PC-9 (cell line): ENCODE measurements at regions not wholly inside any gene's neighbourhood (a gene's known extent, or its start where the extent isn't known, plus 50 kb on each side); places are given as distances from the start of the nearest gene placed in this dataset.
A peak's percentile ranks its signal among the peaks of the same experiment; 100 is the strongest.
"Not testable (repeated sequence)": the region's sequence is repeated elsewhere in the genome, so short reads cannot be mapped to it uniquely, and the experiment has no call there.

Experiments used
- BruUV-seq: library from RNA; stranded (reverse); fragments of 400-500 nt; replicated peaks from 2 replicates; lab custom pipeline; 2021; lab: Mats Ljungman, UMichigan
- CTCF ChIA-PET: fragments of 300-600 bp; sonication (Branson Sonifier 250); formaldehyde crosslinking; loops from one replicate; lab custom pipeline; 2022; ENCODE audit warnings: antibody characterized with exemption; lab: Charles Lee
- POLR2A ChIA-PET: fragments of 300-600 bp; sonication (Branson Sonifier 250); formaldehyde crosslinking; loops from one replicate; lab custom pipeline; 2022; ENCODE audit warnings: antibody characterized with exemption; ENCODE audit not compliant: unreplicated experiment; lab: Charles Lee
- DNase-seq, 2 experiments: peaks; one replicate each; pipeline versions ENCODE4 v3.0.0 to v3.0.0-alpha.2; 2015 to 2022; ENCODE audit warnings: mixed read lengths in 1 of 2
- H2AFZ ChIP-seq: fragments of 200-600 bp; sonication (generic); 2 replicates; pipeline ENCODE4 v1.8.1; 2017; ENCODE audit warnings: antibody characterized with exemption
- H3F3A ChIP-seq: fragments of 200-600 bp; sonication (generic); 2 replicates; pipeline ENCODE4 v1.8.1; 2017; ENCODE audit warnings: antibody characterized with exemption, mild to moderate bottlenecking, low read depth; ENCODE audit not compliant: insufficient read depth
- H3K27ac ChIP-seq: fragments of 200-600 bp; sonication (generic); 2 replicates; pipeline ENCODE4 v1.6.1; 2016; ENCODE audit warnings: mixed run types
- H3K27me3 ChIP-seq: fragments of 200-600 bp; sonication (generic); 2 replicates; pipeline ENCODE4 v1.6.1; 2016; ENCODE audit warnings: low read depth, mixed run types; ENCODE audit not compliant: insufficient read depth
- H3K36me3 ChIP-seq: fragments of 200-600 bp; sonication (generic); 2 replicates; pipeline ENCODE4 v1.6.1; 2016; ENCODE audit warnings: low read depth, mixed run types
- H3K4me1 ChIP-seq: fragments of 200-600 bp; sonication (generic); replicated peaks from 2 replicates; pipeline ENCODE4 v1.6.1; 2016; ENCODE audit warnings: mixed run types; ENCODE audit not compliant: insufficient read depth
- H3K4me2 ChIP-seq: fragments of 200-600 bp; sonication (generic); 2 replicates; pipeline ENCODE4 v1.6.1; 2017; ENCODE audit warnings: mixed run types
- H3K4me3 ChIP-seq: fragments of 200-600 bp; sonication (generic); 2 replicates; pipeline ENCODE4 v1.6.1; 2016; ENCODE audit warnings: mixed run types
- H3K79me2 ChIP-seq: fragments of 200-600 bp; sonication (generic); 2 replicates; pipeline ENCODE4 v1.6.1; 2017; ENCODE audit warnings: low read depth, mixed run types
- H3K9me2 ChIP-seq: fragments of 200-600 bp; sonication (generic); 2 replicates; pipeline ENCODE4 v1.8.1; 2017; ENCODE audit warnings: mild to moderate bottlenecking; ENCODE audit not compliant: insufficient read depth
- H3K9me3 ChIP-seq: fragments of 200-600 bp; sonication (generic); 2 replicates; pipeline ENCODE4 v1.8.1; 2016; ENCODE audit warnings: low read depth; ENCODE audit not compliant: insufficient read depth
- H4K20me1 ChIP-seq: fragments of 200-600 bp; sonication (generic); 2 replicates; pipeline ENCODE4 v1.8.1; 2017; ENCODE audit not compliant: insufficient read depth
- CTCF ChIP-seq: fragments of 200-600 bp; sonication (generic); conservative IDR thresholded peaks from 2 replicates; pipeline ENCODE4 v1.6.1; 2017; ENCODE audit warnings: mixed run types, antibody characterized with exemption, mild to moderate bottlenecking, moderate library complexity
- EZH2 ChIP-seq: fragments of 200-600 bp; sonication (generic); IDR thresholded peaks from 2 replicates; pipeline ENCODE4 v1.8.0; 2017; ENCODE audit warnings: antibody characterized with exemption, low read depth
- intact Hi-C: fragments of 100-400 bp; cut with micrococcal nuclease; formaldehyde crosslinking; loops from one replicate; pipeline ENCODE4 v1.10.0; 2022; ENCODE audit not compliant: unreplicated experiment

GRCh38 chr1:232127190-232127589 is 500.6 kb downstream of the DISC1 start:
- no peaks in the 10 kb centered on the region for H3F3A ChIP-seq
- H3K9me3 ChIP-seq, result no peaks in the 10 kb centered on the region
- no peak overlapping the region for H2AFZ ChIP-seq
- no peaks in the 10 kb centered on the region; the same call in 1 of the 2 replicates for H3K9me2 ChIP-seq
- intact Hi-C loops, result no loop called here
- no peak overlapping the region for H3K4me2 ChIP-seq
- no peaks in the 10 kb centered on the region for H4K20me1 ChIP-seq
- CTCF ChIA-PET, result no interaction called here
- H3K27me3 ChIP-seq, result no peaks in the 10 kb centered on the region
- POLR2A ChIA-PET, result interaction anchor here (0.9 kb wide), 1 partner anchor 12 kb away, joined by 4 read pairs; no protein-coding TSS in a partner anchor
- TF ChIP-seq CTCF (no peak), EZH2 (no peak)
- no peak overlapping the region for H3K4me3 ChIP-seq
- no peaks in the 10 kb centered on the region for H3K79me2 ChIP-seq
- no TSS peak for BruUV-seq
- peak in 1 of 2 experiments; percentile 60 for DNase-seq
- H3K4me1 ChIP-seq, result no peaks in the 10 kb centered on the region
- no peaks in the 10 kb centered on the region for H3K36me3 ChIP-seq
- H3K27ac ChIP-seq, result no peak overlapping the region

GRCh38 chr1:232123775-232124659 is 497.4 kb downstream of the DISC1 start:
- H3K4me3 ChIP-seq, result no peak overlapping the region
- no peaks in the 10 kb centered on the region for H3F3A ChIP-seq
- H4K20me1 ChIP-seq, result no peaks in the 10 kb centered on the region
- no peaks in the 10 kb centered on the region for H3K36me3 ChIP-seq
- H3K4me1 ChIP-seq, result no peaks in the 10 kb centered on the region
- no peaks in the 10 kb centered on the region; the same call in 1 of the 2 replicates for H3K9me2 ChIP-seq
- TF ChIP-seq CTCF (no peak), EZH2 (no peak)
- H3K27me3 ChIP-seq, result peaks cover 3% of the 10 kb centered on the region; the same call in 1 of the 2 replicates
- intact Hi-C loops, result no loop called here
- DNase-seq, result no peak
- no peaks in the 10 kb centered on the region for H3K79me2 ChIP-seq
- CTCF ChIA-PET, result no interaction called here
- H3K9me3 ChIP-seq, result no peaks in the 10 kb centered on the region
- no peak overlapping the region for H3K4me2 ChIP-seq
- H3K27ac ChIP-seq, result no peak overlapping the region
- POLR2A ChIA-PET, result no interaction called here
- no peak overlapping the region for H2AFZ ChIP-seq
- no TSS peak for BruUV-seq

DNA sequence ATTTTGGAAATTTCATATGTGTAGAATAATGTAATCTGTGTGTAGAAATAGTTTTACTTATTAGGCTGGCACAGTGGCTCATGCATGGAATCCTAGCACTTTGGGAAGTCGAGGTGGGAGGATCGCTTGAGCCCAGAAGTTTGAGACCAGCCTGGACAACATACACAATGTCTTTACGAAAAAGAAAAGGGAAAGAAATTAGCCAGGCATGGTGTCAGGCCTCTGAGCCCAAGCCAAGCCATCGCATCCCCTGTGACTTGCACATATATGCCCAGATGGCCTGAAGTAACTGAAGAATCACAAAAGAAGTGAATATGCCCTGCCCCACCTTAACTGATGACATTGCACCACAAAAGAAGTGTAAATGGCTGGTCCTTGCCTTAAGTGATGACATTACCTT is 491.3 kb downstream of the DISC1 start:
- H3K4me3 ChIP-seq, CTCF ChIA-PET, H3K36me3 ChIP-seq, H3K9me3 ChIP-seq, POLR2A ChIA-PET, H3K4me1 ChIP-seq, H3F3A ChIP-seq, H4K20me1 ChIP-seq, intact Hi-C loops, BruUV-seq, H3K9me2 ChIP-seq, H2AFZ ChIP-seq, H3K27ac ChIP-seq, DNase-seq, H3K4me2 ChIP-seq, H3K79me2 ChIP-seq: not testable (repeated sequence)
- H3K27me3 ChIP-seq, result peaks cover 28% of the 10 kb centered on the region
